DMS79 treated with DMSO at 0.1 percent for 48 hours (cell line): ENCODE measurements at regions not wholly inside any gene's neighbourhood (a gene's known extent, or its start where the extent isn't known, plus 50 kb on each side); places are given as distances from the start of the nearest gene placed in this dataset.

ENCODE experiments used
- DNase-seq: peaks from one replicate; lab custom pipeline; 2025; lab: John Stamatoyannopoulos, UW

DNA sequence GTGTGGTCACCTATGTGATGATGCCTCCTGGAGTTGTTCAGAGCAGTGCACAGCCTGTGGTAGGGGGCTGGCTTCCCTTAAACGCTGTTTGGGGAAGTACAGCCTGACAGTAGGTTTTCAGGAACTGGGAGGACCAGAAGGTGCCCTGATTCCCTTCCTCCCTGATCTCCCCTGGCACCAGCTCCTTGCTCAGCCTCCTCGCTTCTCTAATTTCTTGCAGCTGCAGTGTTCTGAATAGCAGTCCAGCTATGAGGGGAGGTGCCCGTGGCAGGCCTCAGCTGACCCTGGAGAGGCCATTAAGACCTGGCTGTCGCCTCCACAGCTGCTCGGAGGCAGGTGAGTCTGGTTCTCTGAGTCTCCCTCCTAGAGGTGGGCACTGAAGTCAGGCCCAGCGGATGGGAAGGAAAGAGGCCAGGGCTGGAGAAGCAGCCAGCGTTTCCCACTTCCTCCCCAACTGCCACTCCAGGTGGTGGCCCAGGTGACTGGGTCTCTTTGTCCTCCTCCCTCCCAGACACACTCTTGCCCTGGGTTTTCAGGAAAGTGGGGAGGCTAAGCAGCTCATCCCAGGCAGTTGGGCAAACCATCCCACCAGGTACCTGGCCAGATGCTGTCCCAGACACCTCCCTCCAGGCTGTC lies 52.0 kb upstream of the RPL11 start:
- peak; percentile 83 for DNase-seq

DNA sequence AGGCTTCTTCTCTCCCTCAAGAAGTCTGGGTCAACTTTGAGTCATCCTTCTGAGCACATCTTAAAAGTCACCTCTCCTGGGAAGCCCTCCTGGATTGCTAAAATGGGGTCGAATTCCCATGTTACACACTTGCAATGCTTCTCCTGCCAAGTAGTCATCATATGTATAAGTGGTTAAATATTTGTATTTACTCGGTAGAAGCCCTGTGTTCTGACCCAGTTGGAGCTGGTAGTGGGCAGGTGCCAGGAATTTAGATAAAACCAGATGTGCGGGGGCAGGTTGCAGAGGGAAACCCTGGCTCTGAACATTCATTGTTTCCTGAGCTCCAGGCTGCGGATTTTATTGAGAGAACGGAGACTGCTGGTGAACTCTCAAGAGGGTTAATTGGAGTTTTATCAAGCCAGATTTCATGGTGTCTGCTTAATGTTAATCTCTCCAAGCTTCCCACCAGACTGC lies 52.8 kb upstream of the RPL11 start:
- no peak for DNase-seq

DNA sequence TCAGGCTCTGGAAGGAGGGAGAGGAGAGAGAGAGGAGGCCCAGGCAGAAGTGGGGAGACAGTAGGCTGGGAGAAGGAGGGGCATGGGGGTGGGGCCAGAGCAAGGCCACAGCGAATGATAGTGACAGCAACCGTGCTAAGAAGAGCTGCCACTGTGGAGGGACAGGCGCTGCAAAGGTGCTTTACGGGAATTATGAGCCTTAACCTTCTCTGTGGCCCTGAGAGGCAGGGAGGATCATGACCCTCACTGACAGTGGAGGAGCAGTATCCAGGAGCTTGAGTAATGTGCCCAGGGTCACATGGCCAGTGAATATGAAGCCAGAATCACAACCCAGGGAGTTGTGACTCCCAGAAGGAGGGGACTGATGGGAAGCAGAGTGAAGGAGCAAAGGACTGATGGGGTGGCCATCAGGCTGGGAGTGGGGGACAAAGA lies 53.4 kb upstream of the RPL11 start:
- DNase-seq = no peak

DNA sequence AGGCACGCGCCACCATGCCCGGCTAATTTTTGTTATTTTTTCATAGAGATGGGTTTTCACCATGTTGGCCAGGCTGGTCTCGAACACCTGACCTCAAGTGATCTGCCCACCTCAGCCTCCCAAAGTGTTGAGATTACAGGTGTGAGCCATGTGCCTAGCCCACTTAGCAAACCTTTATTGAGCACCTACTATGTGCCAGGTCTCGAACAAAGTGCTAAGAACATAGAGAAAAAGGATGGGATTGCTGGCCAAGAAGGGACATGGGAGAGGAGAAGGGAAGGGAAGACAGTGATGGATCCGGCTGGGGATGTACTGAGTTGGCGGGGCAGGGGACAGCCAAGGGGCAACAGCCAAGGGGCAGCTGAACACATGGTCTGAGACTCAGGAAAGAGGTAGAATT lies 55.6 kb upstream of the RPL11 start:
- DNase-seq = no peak

DNA sequence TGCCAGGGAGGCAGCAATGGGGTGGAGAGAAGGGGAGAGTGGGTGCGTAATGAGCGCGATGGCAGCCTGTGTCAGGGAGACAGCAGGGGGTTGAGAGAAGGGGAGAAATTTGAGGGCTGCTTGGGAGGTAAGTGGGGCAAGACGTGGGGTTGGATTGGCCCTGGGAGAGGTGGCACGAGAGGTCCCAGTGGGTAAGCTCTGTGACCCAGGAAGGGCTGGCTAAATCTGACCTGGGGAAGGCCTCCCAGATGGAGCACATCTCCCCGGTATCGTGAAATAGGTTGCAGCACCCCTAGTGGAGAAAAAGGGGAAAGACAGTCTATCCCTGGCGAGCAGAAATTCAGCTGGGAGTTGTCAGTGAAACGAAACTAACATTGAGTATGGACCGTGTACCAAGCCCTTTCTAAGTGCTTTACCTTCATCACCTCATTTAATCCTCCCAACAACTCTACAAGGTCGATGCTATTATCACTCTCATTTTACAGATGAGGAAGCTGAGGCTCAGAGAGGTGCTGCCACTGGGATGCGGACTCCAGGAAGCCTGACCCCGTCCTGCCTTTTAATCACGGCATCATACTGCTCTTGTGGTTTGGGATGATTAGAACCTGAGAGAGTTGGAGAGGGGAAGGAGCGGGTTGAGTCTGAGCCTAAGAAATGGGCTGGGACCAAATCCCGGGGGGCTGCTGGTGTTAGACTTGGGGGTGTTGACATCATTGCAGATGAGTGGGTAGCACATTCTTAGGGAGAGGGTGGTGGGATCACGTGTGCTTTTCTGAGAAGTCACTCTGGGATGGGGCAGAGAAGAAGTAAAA lies 56.6 kb upstream of the RPL11 start:
- DNase-seq = peak; percentile 74

DNA sequence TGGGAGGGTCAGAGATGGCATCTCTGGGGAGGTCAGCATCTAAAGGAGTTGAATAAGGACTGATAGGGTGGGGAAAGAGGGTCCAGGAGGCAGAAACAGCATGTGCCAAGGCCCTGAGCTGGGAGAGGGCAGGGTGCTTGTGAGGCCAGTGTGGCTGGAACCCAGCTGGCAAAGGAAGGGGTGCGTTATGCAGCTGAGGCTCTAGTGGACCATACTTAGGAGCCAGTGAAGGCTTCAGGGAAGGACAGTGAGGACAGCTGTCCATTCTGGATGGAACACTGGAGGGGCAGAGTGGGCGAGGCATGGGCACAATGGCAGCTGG lies 57.1 kb upstream of the RPL11 start:
- no peak for DNase-seq

DNA sequence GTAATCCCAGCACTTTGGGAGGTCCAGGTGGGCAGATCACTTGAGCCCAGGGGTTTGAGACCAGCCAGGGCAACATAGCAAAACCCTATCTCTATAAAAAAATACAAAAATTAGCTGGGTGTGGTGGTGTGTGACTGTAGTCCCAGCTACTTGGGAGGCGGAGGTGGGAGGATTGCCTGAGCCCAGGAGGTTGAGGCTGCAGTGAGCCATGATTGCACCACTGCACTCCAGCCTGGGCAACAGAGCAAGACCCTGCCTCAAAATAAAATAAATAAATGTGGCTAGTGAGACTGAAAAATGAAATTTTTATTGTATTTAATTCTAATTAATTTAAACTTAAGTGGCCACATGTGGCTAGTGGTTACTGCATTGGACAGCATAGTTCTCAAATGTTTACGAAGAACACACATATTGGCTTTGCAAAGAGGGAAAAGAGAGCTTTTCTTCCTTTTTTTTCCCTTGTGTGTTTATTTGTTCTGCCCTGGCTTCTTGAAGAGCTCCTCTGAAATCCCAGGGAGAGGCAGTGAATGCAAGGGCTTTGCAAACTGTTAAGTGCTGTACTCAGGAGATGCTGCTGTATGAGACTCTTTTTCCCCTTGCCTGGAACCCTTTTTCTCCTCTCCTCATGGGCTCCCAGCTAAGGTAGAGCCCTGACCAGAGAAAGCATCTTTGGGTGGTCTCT lies 59.0 kb upstream of the RPL11 start:
- DNase-seq = no peak

DNA sequence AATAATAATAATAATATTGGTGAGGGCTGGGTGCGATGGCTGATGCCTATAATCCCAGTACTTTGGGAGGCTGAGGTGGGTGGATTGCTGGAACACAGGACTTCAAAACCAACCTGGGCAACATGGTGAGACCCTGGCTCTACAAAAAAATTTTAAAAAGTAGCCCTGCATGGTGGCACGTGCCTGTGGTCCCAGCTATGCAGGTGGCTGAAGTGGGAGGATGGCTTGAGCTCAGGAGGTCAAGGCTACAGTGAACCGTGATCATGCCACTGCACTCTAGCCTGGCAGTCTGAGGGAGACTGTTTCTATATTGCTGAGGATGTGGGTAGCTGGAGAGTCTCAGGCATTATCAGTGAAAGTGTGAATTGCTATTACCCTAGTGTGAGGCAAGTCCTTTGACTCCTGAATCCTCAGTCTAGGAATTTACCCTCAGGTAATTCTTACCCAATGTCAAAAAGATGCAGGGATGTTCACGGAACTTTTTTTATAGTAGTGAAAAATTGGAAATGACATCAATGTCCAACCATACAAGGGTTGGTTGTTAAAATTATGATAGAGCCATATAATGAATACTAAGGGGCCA lies 61.8 kb upstream of the RPL11 start:
- DNase-seq = no peak

DNA sequence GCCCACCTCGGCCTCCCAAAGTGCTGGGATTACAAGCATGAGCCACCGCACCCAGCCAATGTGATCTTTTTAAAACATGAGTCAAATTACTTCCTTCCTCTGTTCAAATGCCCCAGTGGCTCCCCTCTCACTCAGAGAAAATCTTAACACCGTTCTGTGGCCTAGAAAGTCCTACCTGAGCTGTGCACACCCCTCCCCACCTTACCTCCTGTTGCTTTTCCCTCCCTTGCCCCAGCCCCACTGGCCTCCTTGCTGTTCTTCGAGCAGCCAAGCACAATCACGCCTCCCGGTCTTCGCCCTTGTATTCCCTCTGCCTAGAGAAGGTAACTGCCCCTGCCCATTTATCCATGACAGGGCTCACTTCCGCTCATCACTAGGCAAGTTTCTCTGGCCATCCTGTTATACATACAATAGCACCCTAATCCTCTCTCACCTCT lies 62.6 kb upstream of the RPL11 start:
- no peak for DNase-seq

DNA sequence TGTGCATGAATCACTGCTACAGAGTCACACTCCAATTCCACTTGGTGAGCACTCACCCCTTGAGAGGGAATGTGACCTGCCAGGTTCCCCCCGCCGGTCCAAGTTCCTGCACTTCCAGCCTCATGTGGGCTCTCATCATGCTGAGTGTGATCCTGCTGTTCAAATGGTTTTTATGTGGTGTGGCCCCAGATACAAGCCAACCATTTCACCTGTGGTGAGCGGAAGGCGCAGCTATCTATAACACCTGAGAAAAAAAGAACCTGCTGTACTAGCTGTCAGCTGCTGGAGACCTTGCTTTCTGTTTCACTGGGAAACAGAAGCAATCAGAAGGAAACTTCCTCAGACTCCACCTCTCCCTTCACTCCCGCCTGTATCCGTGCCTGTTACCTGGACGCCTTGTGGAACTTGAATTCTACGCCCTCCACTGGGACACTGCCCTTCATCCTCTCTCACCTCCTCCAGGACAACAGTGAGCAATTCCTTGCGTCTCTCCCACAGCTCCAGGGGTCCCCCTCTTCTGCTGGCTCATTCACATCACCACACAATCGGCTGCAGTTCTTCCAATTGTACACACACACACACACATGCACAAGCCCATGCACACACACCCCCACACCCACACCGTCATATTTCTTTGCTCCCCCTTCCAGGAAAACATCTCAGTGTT lies 64.4 kb upstream of the RPL11 start:
- peak; percentile 82 for DNase-seq

DNA sequence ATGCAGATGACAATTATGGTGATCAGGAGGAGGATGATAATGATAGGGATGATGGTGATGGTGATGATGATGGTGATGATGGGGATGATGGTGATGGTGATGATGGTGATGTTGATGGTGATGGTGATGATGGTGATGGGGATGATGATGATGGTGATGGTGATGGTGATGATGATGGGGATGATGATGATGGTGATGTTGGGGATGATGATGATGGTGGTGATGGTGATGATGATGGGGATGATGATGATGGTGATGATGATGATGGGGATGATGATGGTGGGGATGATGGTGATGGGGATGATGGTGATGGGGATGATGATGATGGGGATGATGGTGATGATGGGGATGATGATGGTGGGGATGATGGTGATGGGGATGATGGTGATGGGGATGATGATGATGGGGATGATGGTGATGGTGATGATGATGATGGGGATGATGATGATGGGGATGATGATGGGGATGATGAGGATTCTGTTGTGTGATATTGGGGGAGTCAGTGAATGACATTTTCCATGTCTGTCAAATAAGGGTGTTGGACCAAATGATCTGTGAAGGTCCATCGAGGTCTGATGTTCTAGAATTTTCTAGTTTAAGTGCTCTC lies 65.6 kb upstream of the RPL11 start:
- no peak for DNase-seq

DNA sequence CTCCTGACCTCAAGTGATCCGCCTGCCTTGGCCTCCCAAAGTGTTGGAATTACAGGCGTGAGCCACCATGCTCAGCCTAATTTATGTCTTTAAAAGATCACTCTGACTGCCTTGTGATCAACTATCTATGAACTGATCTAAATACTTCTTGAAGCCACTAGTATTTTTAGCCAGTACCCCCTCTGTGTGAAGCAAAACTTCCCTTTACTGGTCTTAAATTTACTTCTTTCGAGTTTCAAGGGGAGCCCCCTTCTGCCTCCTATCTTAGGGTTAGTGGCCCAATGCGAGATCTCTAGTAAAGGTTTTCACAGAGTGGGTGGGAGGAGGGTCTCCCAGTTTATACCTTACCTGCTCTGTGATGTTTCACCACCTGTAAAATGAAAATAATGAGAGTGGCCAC lies 66.1 kb upstream of the RPL11 start:
- no peak for DNase-seq

DNA sequence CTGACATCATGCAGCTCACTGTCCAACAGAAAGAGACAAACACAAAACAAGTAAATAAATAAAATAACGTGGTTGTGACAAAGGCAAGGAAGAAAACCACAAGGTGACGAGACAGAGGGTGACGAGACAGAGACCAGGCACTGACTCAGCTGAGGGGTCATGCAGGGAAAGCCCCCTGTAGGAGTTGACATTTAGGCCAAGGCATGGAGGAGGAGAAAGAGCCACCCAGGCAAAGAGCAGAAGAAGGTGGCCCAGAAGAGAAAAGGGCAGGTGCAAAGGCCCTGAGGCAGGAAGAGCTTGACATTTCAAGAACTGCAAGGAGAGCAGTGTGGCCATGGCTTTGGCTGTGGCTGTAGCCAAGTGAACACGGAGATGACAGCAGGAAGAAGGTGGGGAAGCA lies 65.1 kb upstream of the ID3 start:
- DNase-seq = no peak

DNA sequence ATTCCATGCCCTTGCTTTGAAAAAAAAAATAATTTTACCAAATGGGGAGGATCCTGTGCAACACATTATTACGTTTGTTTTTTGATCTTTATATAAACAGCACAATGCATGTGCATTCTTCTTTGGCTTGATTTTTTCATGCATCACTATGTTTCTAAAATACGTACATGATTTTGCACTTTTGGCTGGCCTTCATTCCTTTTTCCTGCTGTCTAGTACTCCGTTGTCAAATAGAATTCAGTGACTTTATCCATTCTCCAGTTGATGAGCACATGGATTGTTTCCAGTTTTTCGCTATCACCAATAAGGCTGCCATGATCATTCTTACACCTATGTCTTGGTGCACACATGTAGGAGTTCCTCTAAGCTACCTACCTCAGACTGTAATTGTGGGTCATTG lies 63.0 kb upstream of the ID3 start:
- no peak for DNase-seq

DNA sequence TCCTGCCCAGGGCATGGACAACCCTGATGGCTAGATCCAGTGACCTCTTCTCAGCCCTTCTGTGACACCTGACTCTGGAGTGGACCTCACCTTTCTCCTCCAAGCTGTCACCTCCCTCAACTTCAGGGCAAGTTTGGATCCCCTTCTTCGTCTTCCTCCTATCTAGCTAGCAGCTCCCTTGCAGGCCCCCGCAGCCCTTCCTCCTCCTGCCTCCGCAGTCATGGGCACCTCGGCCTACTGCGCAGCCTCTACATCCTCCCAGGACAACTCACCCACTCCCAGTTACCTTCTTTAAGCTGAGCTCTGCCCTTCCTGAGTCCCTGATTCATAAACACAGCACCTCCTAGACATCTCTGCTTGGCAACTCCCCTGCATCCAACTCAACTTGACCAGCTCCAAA lies 61.3 kb upstream of the ID3 start:
- DNase-seq = no peak

DNA sequence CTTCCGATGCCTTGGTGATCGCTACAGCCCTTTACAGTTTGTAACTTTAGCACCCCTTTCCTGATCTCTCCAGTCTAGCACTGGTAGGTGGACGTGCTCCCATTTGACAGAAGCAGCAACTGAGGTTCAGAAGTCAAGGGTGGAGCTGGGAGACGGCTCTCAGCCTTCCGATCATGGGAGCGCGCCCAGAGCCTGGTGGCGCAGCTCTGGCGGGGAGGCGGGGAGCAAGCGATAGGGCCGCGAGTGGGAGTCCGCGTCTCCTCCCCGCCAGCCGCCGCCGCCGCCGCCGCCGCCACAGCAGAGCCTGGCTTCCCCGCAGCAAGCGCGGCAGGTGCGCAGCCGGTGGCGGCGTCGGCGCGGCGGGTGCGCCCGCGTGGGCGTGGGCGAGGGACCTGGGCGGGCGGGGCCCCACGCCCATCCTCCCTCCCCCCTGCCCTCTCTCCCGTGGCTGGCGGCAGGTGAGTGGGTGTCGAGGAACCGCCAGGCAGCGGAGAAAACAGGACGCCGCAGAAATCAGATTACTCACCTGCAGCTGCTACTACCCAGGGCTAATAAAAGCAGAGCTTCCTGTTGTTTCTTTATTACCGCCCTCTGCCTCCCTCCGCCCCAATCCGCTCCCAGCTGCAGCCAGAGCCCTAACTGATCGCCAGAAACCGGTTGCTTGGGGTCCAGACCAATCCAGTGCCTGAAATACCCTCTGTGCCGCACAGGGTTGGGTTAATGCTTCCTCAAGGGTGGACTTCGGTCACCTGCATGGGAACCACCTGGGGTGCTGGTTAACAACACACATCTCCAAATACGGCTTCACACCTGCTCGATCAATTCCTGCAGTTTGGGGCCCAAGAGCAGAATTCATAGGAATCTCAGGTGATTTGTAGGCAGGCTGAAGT lies 60.2 kb upstream of the ID3 start:
- DNase-seq = peak; percentile 87

DNA sequence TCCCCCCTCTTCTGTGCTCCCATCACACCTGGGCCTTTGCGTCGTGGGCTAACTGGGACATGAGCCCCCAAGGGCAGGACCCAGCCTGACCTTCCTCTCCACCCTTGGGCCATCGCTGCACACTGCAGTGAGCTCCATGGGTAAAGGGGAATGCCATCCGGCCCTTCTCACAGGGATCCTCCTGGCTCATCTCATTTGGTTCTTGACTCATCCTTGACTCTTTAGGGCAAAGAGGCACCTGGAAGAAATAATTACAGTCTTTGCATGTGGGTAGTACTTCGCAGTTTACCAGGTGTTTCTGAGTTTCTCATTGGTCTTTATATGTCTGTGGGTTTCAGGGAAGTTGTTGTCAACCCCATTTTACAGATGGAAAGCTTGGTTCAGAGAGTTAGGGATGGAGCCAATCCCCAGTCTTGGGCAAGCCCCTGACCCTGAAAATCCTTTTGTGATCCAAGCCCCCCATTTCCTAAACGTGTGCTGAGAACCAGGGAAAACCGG lies 59.3 kb upstream of the ID3 start:
- no peak for DNase-seq

DNA sequence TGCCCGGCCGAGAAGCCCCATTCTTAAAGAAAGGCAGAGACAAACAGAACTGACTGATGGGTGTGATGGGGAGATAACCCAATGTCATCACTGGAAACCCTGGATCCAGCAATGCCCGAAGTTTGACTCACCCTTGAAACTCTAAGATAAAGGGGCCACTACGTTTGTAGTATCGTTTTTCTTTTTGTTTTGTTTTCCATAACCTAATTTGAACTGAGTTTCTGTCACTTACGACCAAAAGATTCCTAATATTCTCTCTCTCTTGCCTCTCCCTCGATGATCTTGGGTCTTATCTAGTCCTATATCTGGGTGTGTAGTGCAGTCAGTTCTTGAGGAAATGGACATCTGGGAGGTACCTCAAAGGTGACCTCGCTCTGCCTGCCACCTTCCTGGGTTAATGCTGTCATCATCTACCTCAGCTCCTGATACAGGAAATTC lies 57.8 kb upstream of the ID3 start:
- no peak for DNase-seq

DNA sequence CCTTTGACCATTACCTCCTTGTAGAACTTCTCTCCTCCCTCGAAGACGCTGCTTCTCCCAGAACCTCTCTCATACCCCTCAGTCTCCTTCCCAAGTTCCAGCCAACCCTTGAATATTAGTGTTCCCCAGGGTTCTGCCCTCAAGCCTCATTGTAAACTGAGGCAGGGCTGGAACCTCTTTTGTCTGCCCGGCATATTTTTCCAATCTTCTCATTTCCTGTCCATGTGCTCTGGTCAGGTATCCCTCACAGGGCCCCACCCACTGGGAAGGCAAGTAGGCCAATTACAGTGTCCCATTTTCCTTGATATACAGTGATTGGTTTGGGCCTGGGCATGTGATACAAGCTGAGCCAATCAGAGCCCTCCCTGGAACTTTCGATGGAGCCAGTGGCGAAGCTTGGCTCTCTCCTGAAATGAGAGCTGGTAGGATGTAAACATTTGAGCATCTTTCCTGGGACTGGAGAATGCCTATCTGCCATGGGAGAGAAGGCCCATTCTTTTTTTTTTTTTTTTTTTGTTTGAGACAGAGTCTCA lies 57.1 kb upstream of the ID3 start:
- DNase-seq = no peak

DNA sequence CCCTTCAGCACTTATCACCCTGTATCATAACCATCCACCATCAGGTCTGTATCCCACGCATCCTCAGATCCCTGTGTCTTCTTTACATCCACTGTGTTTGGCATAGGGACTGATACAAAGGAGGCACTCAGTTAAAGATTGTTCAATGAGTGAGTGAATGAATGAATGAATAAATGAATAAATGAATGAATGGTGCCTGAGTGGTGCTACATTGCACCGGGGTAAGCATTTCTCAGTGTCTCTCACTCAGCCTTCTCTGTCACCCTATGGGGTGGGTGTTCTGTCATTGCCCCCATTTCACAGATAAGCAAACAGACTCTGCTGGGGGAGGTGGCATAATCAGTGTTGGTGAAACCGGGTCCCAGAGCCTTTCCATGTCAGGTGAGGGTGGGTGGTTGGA lies 56.6 kb upstream of the ID3 start:
- DNase-seq = no peak
